GM21360 (cell line): ENCODE measurements at regions not wholly inside any gene's neighbourhood (a gene's known extent, or its start where the extent isn't known, plus 50 kb on each side); places are given as distances from the start of the nearest gene placed in this dataset.

ENCODE experiments used
- ATAC-seq: cut with Tn5 transposase; IDR thresholded peaks from one replicate; pipeline ENCODE4 v1.9.1; 2021; ENCODE audit warnings: mild to moderate bottlenecking, moderate library complexity; ENCODE audit not compliant: unreplicated experiment

- ATAC-seq: no peak
Observed at GRCh38 chr3:102102394-102102793, 253.1 kb downstream of the NFKBIZ start.

DNA sequence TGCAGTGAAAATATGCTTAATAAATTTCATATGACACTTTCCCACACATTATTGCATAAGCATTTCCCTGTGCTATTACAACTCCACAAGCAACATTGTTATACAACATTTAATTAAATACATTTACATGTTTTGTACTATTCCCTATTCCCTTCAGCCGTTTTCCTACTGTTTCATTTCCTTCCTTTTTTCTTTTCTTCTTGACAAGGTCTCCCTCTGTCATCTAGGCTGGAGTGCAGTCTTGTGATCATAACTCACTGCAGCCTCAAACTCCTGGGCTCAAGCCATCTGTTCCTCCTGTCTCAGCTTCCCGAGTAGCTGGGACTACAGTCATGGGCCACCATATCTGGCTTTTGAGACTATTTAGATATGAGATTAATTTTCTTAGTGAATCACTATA lies 254.7 kb downstream of the NFKBIZ start:
- ATAC-seq: no peak

- ATAC-seq: no peak
Observed at GRCh38 chr3:102105193-102105592, 255.9 kb downstream of the NFKBIZ start.

GRCh38 chr3:102106416-102107097 lies 257.2 kb downstream of the NFKBIZ start:
- ATAC-seq: no peak

DNA sequence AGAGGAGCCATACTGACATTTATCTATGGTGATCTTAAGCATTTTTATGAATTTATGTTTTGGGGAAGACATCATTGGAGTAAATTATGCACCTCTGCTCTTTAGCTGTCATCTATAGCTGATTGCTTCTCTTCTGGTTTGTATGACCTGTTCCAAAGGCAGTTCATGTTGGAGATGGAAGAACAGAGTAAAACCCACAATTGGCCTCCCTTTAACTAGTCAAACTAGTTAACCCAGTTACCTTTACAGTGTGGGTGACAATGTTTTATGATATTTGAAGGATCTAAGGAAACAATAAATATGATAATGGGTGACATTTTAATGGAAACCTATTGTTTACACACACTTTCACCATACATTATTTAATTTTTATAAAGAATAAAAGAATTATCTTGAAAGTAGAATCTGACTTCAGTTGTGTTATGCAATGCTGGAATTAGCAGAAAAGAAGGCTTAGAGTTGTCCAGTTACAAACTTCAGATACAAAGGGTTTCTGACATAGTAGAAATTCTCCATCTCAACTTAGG lies 263.5 kb downstream of the NFKBIZ start:
- no peak for ATAC-seq

GRCh38 chr3:102113421-102114041 lies 264.2 kb downstream of the NFKBIZ start:
- no peak for ATAC-seq

GRCh38 chr3:102114264-102114979 lies 265.1 kb downstream of the NFKBIZ start:
- ATAC-seq: no peak

- ATAC-seq: no peak
Observed at GRCh38 chr3:102122527-102122926, 273.2 kb downstream of the NFKBIZ start.

- no peak for ATAC-seq
Observed at GRCh38 chr3:102123590-102124190, 274.4 kb downstream of the NFKBIZ start.

GRCh38 chr3:102124282-102124681 lies 275.0 kb downstream of the NFKBIZ start:
- ATAC-seq: no peak

DNA sequence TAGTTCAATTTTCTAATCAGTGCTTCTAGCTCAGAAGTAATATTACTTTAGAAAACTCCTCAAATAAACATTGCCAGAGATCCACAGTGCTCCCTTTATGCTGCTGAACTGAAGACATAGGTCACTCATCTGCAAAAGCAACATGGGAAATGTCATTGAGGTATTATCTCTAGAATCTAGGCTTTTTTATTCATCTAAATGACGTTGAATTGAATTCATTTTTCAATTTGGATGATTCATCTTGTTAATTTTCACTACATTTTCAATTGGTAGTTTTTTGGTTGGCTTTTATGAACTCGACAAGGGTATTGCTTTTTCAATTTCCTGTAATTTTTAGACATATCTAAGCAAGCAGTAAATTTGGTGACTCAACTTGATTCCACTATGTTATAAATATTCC lies 275.4 kb downstream of the NFKBIZ start:
- ATAC-seq: no peak

DNA sequence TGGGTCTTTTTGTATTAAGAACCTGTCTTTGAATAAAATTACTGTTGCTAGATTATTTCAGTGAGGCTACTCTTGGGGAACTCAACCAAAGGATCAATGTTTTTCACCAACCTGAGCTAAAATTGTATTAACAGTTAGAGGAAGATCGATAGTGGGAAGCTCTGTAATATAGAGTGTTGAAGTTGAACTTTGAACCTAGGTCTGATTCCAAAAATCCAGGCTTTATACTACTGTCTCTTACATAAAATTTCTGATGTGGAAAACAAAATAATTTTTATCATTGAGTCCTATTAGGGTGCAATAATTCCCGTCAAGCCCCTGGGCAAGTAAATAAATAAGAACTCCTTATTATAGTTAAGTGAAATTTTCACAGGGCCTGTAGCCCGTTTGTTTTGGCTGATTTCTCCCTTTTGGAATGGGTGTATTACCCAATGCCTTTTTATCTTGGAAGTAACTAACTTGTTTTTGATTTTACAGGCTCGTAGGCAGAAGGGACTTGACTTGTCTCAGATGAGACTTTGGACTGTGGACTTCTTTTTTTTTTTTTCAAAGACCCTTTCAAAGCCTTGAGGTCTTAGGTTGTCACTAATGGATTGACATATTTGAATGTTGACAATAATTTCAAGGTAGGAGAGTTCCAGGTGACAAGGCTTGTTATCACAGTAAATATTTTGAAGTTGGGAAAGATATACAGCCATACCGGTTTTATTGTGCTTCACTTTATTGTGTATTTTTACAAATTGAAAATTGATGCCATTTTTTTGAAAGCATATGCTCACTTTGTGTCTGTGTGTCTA lies 276.1 kb downstream of the NFKBIZ start:
- ATAC-seq: no peak

GRCh38 chr3:102125994-102126368 lies 276.7 kb downstream of the NFKBIZ start:
- ATAC-seq: no peak

DNA sequence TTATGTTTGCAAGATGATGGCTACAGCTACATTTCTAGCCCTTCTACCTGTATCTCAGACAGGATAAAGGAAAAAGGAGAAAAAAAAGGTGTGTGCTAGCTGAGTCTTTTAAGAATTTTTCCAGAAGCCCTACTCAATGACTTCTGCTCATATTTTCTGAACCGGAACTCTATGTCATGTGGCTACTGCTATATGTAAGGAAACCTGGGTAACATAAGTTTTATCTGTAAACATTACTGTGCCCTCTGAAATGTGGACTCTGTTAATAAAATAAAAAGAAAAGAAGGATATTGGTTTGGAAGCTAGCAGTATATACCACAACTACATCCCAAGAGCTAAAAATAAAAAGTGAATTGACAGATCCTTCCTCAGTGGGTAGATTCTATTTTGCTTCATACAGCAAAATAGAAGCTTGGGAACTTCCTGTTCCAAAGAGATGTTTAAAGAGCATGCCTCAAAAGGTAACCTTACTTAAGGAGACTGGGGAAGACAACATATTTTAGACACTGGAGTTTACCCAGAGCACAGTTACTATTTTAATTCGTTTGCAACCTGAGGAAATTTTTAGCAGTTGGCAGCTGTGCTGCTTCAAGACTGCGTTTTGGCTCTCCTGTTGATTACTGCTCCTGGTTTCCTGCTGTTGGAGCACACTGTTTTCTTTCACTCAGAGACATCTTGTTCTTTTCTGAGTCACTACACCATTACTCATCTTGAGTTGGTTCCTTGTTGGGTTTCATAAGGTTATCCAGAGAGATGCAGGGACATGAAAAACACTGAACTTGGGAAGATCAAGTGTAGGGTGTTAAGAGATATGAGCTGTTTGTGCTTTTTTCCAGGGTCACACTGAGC lies 280.7 kb downstream of the NFKBIZ start:
- no peak for ATAC-seq

GRCh38 chr3:102132370-102132769 lies 283.1 kb downstream of the NFKBIZ start:
- no peak for ATAC-seq

DNA sequence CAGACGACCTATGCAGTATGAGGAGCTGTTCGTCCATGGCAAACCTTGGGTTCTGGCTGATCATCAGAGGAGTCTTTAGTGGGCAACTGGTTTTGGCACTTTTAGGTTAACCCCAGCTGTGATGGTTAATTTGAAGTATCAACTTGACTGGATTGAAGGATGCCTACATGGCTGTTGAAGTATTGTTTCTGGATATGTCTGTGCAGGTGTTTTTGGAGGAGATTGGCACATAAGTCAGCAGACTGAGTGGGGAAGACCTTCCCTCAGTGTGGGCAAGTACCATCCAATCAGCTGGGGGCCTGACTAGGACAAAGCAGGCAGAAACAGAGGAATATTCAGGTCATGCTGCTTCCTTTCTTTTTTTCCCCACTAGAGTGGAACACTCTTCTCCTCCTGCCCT lies 284.1 kb downstream of the NFKBIZ start:
- ATAC-seq: no peak

DNA sequence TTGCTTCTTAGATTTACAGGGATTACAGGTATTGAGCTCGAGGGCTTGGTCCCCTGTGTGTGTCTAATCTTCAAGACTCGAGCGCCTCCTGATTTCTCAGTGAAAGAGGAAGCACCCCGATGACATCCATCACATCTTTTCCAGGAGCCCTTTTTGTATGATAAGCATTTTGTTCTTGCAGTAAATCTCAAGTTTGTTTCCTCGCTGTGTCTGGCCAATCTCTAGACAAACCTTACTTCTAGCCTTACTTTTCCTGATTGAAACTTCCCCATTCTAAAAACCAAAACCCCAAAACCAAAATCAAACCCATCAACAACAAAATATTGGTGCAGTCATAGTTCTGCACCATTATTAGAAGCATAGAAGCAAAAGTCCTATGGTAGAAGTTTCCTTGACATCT lies 286.0 kb downstream of the NFKBIZ start:
- no peak for ATAC-seq

GRCh38 chr3:102136183-102136582 lies 286.9 kb downstream of the NFKBIZ start:
- peak; percentile 68 for ATAC-seq

DNA sequence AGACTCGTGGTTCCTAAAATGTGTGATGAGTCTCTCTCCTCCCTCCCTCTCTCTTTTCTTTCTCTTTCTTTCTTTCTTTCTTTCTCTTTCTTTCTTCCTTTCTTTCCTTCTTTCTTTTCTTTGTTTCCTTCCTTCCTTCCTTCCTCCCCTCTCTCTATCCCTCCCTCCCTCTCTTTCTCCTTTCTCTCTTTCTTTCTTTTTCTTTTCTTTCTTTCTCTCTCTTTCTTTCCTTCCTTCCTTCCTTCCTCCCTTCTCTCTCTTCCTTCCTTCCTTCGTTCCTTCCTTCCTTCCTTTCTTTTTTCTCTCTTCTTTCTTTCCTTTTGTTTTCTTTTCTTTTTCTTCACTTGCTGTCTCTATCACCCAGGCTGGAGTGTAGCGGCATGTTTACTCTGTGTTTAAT lies 290.8 kb downstream of the NFKBIZ start:
- no peak for ATAC-seq
